Karpas-422 (cell line): ENCODE measurements at regions not wholly inside any gene's neighbourhood (a gene's known extent, or its start where the extent isn't known, plus 50 kb on each side); places are given as distances from the start of the nearest gene placed in this dataset.
"Not testable (repeated sequence)": the region's sequence is repeated elsewhere in the genome, so short reads cannot be mapped to it uniquely, and the experiment has no call there.

Source experiments
- DNase-seq: peaks from one replicate; pipeline ENCODE4 v3.0.0-alpha.2; 2015
- H2AFZ ChIP-seq: fragments of 200-600 bp; sonication (generic); 2 replicates; pipeline ENCODE4 v1.6.1; 2014; ENCODE audit warnings: antibody characterized with exemption, low read length, mixed read lengths
- H3K27ac ChIP-seq: fragments of 200-600 bp; sonication (generic); 2 replicates; pipeline ENCODE4 v1.5.1; 2014; ENCODE audit warnings: mild to moderate bottlenecking, low read length, moderate library complexity
- H3K27me3 ChIP-seq: fragments of 200-600 bp; sonication (generic); 2 replicates; pipeline ENCODE4 v1.6.1; 2014; ENCODE audit warnings: low read length, mixed read lengths
- H3K36me3 ChIP-seq: fragments of 200-600 bp; sonication (generic); 2 replicates; pipeline ENCODE4 v1.6.1; 2014; ENCODE audit warnings: low read length, mixed read lengths; ENCODE audit not compliant: insufficient read depth
- H3K4me1 ChIP-seq: fragments of 200-600 bp; sonication (generic); 2 replicates; pipeline ENCODE4 v1.6.1; 2014; ENCODE audit warnings: mild to moderate bottlenecking, low read length, mixed read lengths
- H3K4me2 ChIP-seq: fragments of 200-600 bp; sonication (generic); 2 replicates; pipeline ENCODE4 v1.6.1; 2014; ENCODE audit warnings: low read length, low read depth, mild to moderate bottlenecking; ENCODE audit not compliant: poor library complexity, severe bottlenecking
- H3K4me3 ChIP-seq: fragments of 200-600 bp; sonication (generic); 2 replicates; pipeline ENCODE4 v1.5.1; 2014; ENCODE audit warnings: mild to moderate bottlenecking, antibody characterized with exemption, low read length, mixed read lengths
- H3K79me2 ChIP-seq: fragments of 200-600 bp; sonication (generic); 2 replicates; pipeline ENCODE4 v1.6.1; 2014; ENCODE audit warnings: mild to moderate bottlenecking, low read length, mixed read lengths
- H3K9ac ChIP-seq: fragments of 200-600 bp; sonication (generic); 2 replicates; pipeline ENCODE4 v1.6.0; 2014; ENCODE audit warnings: low read length
- H3K9me2 ChIP-seq: fragments of 200-600 bp; sonication (generic), shearing (Covaris generic); replicated peaks from 2 replicates; pipeline ENCODE4 v1.6.0; 2014; ENCODE audit warnings: mild to moderate bottlenecking, low read length, moderate library complexity; ENCODE audit not compliant: insufficient read depth
- H3K9me3 ChIP-seq: fragments of 300-700, 200-600 bp; sonication (generic); 2 replicates; pipeline ENCODE4 v1.6.1; 2014; ENCODE audit warnings: low read length, mixed read lengths
- H4K20me1 ChIP-seq: fragments of 200-600 bp; sonication (generic); 2 replicates; pipeline ENCODE4 v1.6.1; 2014; ENCODE audit warnings: mild to moderate bottlenecking, antibody characterized with exemption, low read length, low read depth; ENCODE audit not compliant: insufficient read depth

- H4K20me1 ChIP-seq = no peaks in the 10 kb centered on the region
- no peaks in the 10 kb centered on the region for H3K79me2 ChIP-seq
- H3K36me3 ChIP-seq = no peaks in the 10 kb centered on the region
- no peak overlapping the region for H3K27ac ChIP-seq
- H3K4me1 ChIP-seq = no peaks in the 10 kb centered on the region
- H3K27me3 ChIP-seq = no peaks in the 10 kb centered on the region
- no peak overlapping the region for H3K4me3 ChIP-seq
- H3K4me2 ChIP-seq = no peak overlapping the region
- H2AFZ ChIP-seq = no peak overlapping the region
- DNase-seq = no peak
- H3K9me2 ChIP-seq = no peaks in the 10 kb centered on the region
- no peak overlapping the region for H3K9ac ChIP-seq
- H3K9me3 ChIP-seq = no peaks in the 10 kb centered on the region
These were observed 86.5 kb upstream of the SKAP2 start for GRCh38 chr7:26950889-26951288.

- no peaks in the 10 kb centered on the region for H3K36me3 ChIP-seq
- no peak overlapping the region for H2AFZ ChIP-seq
- H3K4me3 ChIP-seq = no peak overlapping the region
- H3K4me2 ChIP-seq = no peak overlapping the region
- no peaks in the 10 kb centered on the region for H3K79me2 ChIP-seq
- H4K20me1 ChIP-seq = no peaks in the 10 kb centered on the region
- no peaks in the 10 kb centered on the region for H3K9me3 ChIP-seq
- no peaks in the 10 kb centered on the region for H3K9me2 ChIP-seq
- H3K9ac ChIP-seq = no peak overlapping the region
- no peak for DNase-seq
- H3K27me3 ChIP-seq = no peaks in the 10 kb centered on the region
- H3K27ac ChIP-seq = no peak overlapping the region
- H3K4me1 ChIP-seq = no peaks in the 10 kb centered on the region; the same call in 1 of the 2 replicates
These were observed 84.9 kb upstream of the SKAP2 start for GRCh38 chr7:26949319-26949718.

GRCh38 chr7:26948617-26949118, 84.3 kb upstream of the SKAP2 start:
- H2AFZ ChIP-seq = no peak overlapping the region

GRCh38 chr7:26944501-26945358, 80.3 kb upstream of the SKAP2 start:
- Histone ChIP-seq H3K9me3 (no peaks in the 10 kb centered on the region), H4K20me1 (no peaks in the 10 kb centered on the region), H3K79me2 (no peaks in the 10 kb centered on the region), H3K4me2 (no peak overlapping the region), H3K4me1 (no peaks in the 10 kb centered on the region; the same call in 1 of the 2 replicates), H2AFZ (no peak overlapping the region), H3K27me3 (no peaks in the 10 kb centered on the region), H3K9ac (no peak overlapping the region), H3K36me3 (no peaks in the 10 kb centered on the region), H3K9me2 (no peaks in the 10 kb centered on the region), H3K4me3 (no peak overlapping the region), H3K27ac (no peak overlapping the region)
- DNase-seq = no peak

More at GRCh38 chr7:26948617-26949118, 84.3 kb upstream of the SKAP2 start:
- Histone ChIP-seq H3K9me3 (no peaks in the 10 kb centered on the region), H3K4me2 (no peak overlapping the region), H4K20me1 (no peaks in the 10 kb centered on the region), H3K27ac (no peak overlapping the region), H3K9me2 (no peaks in the 10 kb centered on the region), H3K27me3 (no peaks in the 10 kb centered on the region), H3K9ac (no peak overlapping the region), H3K36me3 (no peaks in the 10 kb centered on the region), H3K4me1 (no peaks in the 10 kb centered on the region; the same call in 1 of the 2 replicates), H3K79me2 (no peaks in the 10 kb centered on the region), H3K4me3 (no peak overlapping the region)
- no peak for DNase-seq

- Histone ChIP-seq H3K4me3 (no peak overlapping the region), H4K20me1 (no peaks in the 10 kb centered on the region), H3K4me1 (no peaks in the 10 kb centered on the region), H3K27ac (no peak overlapping the region), H3K79me2 (no peaks in the 10 kb centered on the region), H3K27me3 (no peaks in the 10 kb centered on the region), H3K9ac (no peak overlapping the region), H2AFZ (no peak overlapping the region), H3K36me3 (no peaks in the 10 kb centered on the region), H3K4me2 (no peak overlapping the region), H3K9me3 (no peaks in the 10 kb centered on the region), H3K9me2 (no peaks in the 10 kb centered on the region)
- DNase-seq = no peak
These were observed 73.7 kb upstream of the SKAP2 start for GRCh38 chr7:26937939-26938623.

GRCh38 chr7:26937306-26937705, 72.9 kb upstream of the SKAP2 start:
- Histone ChIP-seq H3K4me1 (no peaks in the 10 kb centered on the region), H3K4me3 (no peak overlapping the region), H3K79me2 (no peaks in the 10 kb centered on the region), H3K27ac (no peak overlapping the region), H3K9me3 (no peaks in the 10 kb centered on the region), H3K9me2 (no peaks in the 10 kb centered on the region), H3K27me3 (no peaks in the 10 kb centered on the region), H3K9ac (no peak overlapping the region), H3K36me3 (no peaks in the 10 kb centered on the region), H4K20me1 (no peaks in the 10 kb centered on the region), H2AFZ (no peak overlapping the region), H3K4me2 (no peak overlapping the region)
- DNase-seq = no peak

GRCh38 chr7:26932616-26933015, 68.2 kb upstream of the SKAP2 start:
- H3K9ac ChIP-seq, H3K4me1 ChIP-seq, H3K27ac ChIP-seq, H3K9me2 ChIP-seq, DNase-seq, H3K79me2 ChIP-seq, H3K4me2 ChIP-seq, H2AFZ ChIP-seq, H4K20me1 ChIP-seq, H3K9me3 ChIP-seq, H3K27me3 ChIP-seq, H3K36me3 ChIP-seq, H3K4me3 ChIP-seq: not testable (repeated sequence)

- Histone ChIP-seq H2AFZ (no peak overlapping the region), H3K27ac (no peak overlapping the region), H3K36me3 (no peaks in the 10 kb centered on the region), H3K4me1 (no peaks in the 10 kb centered on the region), H3K9me3 (no peaks in the 10 kb centered on the region), H3K4me2 (no peak overlapping the region), H4K20me1 (no peaks in the 10 kb centered on the region), H3K9ac (no peak overlapping the region), H3K27me3 (no peaks in the 10 kb centered on the region), H3K4me3 (no peak overlapping the region), H3K79me2 (no peaks in the 10 kb centered on the region), H3K9me2 (no peaks in the 10 kb centered on the region)
- DNase-seq = no peak
These were observed 66.5 kb upstream of the SKAP2 start for GRCh38 chr7:26930845-26931244.
